ENCODE measurements at regions not wholly inside any gene's neighbourhood (a gene's known extent, or its start where the extent isn't known, plus 50 kb on each side); places are given as distances from the start of the nearest gene placed in this dataset.
"Not testable (repeated sequence)": the region's sequence is repeated elsewhere in the genome, so short reads cannot be mapped to it uniquely, and the experiment has no call there.

- not testable (repeated sequence) for TF ChIP-seq POLR2A (IDR thresholded peaks at IDR 0.05)
- TF ChIP-seq CTCF (IDR thresholded peaks at IDR 0.05), result peak in 4 of 7 experiments; percentile 22 to 38 (median 29)
These were observed 65.6 kb upstream of the SAMD11 start for GRCh38 chr1:857926-858648.

Data from body of pancreas (tissue), 4 donors.